NCI-H345 treated with DMSO at 0.1 percent for 48 hours (cell line): ENCODE measurements at regions not wholly inside any gene's neighbourhood (a gene's known extent, or its start where the extent isn't known, plus 50 kb on each side); places are given as distances from the start of the nearest gene placed in this dataset.
A peak's percentile ranks its signal among the peaks of the same experiment; 100 is the strongest.

Experiments used
- DNase-seq: peaks from one replicate; lab custom pipeline; 2025; ENCODE audit not compliant: unreplicated experiment; lab: John Stamatoyannopoulos, UW

DNA sequence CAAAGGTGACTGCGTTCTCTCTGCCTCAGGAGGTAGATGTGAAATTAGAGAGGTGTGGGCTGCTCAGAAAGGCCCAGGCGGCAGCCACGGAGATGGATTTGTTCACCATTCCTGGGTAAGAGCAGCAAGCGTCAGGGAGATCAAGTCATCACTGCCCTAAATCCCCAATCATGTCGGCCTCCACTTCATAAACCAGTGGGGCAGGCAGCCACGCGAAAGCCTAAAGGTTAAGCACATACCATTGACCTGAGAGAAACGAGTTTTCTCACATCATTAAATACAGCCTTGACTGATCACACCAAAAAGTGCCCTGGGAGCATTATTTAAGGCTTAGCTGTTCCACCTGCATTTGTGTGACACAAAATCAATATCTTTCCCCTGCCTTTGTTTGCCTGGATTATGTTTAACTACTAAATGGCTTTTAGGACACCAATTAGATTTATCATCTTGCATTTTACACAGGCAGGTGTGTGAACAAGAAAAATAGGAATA, 50.7 kb upstream of the FOXB1 start:
- DNase-seq = peak; percentile 80

DNA sequence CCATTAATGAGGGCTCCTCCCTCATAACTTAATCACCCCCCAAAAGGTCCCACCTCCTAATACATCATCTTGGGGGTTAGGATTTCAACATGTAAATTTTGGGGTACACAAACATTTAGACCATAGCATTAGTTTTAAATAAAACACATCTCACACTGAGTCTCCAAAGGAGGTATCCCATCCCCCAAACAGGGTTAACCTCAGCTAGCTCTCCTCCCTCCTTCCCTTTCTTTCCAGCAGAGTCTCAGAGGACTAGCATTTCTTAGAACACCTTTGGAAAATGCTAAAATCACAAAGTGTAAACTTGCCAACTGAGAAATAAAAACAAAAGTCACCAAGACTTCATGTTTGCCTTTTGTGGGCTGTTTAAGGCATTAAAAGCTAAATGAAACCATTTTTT, 51.2 kb upstream of the FOXB1 start:
- DNase-seq = no peak

DNA sequence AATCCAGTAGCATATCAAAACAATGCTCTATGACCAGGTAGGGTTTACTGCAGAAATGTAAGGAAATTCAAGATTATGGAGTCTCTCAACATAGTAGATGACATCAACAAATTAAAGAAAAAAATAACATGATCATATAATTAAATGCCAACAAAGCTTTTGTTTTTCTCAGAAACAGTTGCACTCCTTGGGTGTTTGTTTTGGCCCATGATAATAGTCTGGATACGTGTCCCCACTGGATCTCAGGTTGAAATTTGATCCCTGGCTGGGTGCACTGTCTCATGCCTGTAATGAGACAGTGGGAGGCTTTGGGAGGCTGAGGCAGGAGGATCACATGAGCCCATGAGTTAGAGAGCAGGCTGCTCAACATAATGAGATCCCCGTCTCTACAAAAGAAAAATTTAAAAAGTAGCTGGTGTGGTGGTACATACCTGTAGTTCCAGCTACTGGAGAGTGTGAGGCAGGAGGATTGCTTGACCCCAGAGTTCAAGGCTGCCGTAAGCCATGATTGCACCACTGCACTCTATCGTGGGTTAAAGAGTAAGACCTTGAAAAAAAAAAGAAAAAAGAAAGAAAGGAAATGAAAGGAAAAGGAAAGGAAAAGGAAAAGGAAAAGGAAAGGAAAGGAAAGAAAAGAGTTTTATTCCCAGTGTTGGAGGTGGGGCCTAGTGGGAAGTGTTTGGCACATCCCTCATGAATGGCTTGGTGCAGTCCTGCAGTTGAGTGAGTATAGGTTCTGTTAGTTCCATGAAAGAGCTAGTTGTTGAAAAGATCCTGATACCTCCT, 53.3 kb upstream of the FOXB1 start:
- no peak for DNase-seq

DNA sequence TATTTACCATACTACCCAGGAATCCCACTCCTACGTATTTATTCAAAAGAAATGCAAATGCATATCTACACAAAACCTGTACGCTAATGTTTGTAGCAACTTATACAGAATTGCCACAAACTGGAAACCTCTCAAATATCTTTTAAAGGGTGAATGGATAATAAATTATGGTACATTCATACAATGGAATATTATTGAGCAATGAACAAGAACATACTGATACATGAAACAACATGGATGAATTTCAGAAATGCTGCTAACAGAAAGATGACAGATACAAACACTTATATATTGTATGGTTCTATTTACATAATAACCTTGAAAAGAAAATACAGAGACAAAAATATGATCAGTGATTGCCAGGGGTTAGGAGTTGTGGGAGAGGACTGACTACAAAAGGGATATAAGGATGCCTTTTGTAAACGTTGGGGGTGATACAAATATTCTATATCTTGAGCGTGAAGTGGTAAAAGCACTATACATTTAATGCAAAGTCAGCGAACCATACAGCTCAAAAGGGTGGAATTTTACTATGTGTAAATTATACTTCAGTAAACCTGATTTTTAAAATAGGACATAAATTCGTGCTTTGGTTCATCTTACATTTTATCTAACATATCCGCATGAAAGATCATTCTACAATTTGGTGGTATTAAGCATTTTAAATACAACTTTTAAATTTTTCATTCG, 55.0 kb upstream of the FOXB1 start:
- DNase-seq = no peak

DNA sequence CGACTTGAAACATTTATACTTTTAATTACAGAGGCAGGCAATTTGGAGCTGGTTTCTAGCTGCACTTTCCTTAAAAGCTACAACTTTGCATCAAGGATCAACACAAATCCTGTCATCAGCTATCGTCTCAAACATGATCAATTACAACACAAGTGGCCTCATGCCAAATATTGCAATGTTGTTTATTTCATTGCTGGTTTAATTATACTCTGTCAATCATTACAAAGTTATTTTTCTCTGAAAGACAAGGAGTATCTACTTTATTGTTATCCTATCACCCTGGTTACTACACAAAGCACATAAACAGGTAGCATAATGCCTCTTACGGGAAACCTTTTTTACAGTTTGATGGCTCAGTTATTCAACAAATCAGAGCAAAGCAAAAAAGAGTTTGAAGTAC, 58.0 kb upstream of the FOXB1 start:
- DNase-seq = no peak

DNA sequence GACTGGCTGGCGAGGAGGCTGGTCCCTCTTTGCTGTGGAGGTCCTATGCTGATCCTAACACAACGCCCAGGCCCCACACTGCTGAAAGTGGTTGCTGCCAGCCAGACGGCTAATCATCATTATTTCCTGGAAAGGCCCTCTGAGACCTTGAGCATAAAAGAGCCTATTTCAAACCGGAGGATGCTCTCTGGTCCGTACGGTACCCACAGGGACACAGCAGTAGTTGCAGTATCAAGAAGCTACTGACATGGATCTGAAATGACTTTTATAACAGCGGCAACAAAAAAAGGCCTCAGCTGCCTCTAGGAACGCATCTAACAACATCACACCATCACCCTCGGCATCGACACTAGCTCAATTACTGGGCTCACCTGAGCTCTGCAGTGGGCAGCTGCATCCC, 59.1 kb upstream of the FOXB1 start:
- DNase-seq = no peak

DNA sequence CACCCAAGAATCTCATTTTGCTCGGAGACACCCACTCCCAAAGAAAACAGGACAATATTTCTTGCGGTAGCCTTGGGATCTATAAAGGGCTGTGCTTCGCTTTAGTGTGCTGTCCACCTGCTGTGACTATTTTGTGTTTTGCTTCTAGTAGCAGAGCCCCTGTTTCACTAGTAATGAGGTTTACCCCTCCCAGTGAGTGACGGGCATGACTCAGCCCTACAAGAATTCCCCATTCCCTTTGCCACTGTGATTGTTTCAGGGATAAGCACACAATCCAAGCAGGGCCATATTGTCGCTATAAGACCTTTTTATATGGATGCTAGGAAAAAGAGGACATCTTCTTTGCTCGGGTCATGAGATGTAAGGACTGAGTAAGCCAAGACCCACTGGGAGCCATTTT, 62.5 kb upstream of the FOXB1 start:
- no peak for DNase-seq

DNA sequence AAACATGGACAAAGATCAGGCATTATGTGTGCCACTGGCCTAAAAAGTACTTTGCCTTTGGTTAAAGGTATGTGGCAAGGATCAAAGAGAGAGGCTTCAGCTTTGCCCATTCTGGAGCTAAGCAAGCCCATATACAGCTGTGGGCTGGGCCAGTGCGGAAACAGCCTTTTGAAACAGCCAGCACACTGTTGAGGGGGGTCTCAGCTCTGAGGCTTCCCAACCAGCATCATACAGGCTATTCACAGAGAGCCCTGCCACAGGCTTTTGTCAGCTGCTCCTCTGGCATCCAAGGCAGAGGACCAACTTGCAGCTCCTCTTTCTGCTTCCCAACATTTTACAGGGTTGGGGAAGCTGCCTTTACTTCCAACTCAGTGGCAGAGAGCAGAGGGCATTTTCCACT, 63.2 kb upstream of the FOXB1 start:
- DNase-seq = no peak

DNA sequence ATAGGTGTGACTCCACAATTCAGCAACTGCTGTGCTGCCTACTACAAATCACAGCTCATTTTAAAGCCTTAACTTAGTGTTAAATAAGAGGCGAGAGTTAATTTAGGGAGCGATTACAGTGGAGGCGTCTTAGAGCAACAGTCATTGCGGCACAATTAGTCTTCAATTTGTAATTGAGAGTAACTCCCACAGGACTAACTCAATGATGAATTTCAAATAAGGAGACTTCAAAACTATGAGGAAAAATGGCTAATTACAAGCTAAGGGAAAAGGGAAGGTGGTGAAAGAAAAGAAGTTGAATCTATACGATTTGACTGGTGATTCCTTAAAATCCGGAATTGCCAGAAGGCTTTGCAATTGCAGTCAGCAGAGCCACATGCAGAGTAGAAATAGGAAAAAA, 63.7 kb upstream of the FOXB1 start:
- no peak for DNase-seq

DNA sequence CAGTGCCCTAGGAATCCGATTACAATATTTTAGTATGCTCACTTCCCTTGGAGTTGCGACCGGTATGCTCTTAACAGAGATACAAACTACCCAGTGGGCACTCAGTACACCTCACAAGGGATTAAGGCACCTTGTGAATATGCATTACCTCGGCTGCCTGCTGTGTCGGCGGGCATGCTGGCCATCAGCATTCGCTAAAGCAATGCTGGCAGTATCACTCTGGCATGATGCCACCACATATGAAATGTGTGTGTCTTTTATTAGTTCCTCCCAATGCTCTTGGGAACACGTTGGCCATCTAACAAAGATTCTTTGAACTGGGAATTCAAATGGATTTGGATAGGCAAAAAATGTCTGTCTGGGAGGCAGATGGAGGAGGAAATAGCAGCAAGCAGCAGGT, 67.4 kb upstream of the FOXB1 start:
- DNase-seq = peak; percentile 19

DNA sequence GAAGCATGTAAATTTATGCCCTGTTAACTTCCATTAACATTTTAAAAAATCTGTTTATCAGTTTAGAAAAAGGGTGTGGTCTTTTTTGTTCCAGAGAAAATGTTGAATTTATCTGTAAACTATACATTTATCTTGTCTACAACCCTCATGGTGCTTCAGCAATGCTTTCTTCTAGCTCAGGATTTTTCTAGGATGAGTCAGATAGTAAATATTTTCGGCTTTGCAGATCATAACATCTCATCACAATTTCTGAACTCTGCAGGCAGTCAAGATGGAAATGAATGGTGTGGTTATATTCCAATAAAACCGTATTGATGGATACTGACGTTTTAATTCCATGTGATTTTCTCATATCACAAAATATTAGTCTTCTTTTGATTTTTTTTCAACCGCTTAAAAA, 70.5 kb upstream of the FOXB1 start:
- DNase-seq = no peak

DNA sequence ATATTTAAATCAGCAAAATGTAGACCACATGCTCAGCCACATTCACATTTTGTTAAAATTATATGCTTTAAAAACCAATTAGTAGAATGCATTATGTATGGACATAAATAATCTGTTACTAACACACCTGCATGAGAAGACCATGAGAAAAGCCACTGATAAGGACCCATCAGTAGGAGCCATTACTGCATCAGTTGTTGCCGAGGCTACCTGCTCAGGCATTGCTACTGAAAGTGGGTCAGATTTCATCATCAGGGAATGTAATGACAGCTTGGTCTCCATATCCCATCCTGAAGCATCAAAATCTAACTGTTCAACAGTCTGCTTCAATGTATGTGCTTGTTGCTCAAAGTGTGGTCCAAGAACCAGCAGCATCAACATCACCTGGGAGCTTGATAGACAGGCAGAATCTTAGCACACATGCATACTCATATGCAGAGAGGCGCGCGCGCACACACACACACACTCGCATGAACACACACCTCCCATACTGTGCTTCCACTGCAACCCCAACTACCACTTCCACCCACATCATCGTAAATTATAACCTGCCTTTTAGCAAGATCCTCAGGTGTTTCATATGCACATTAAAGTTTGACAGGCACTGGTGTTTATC, 72.4 kb upstream of the FOXB1 start:
- DNase-seq = no peak

DNA sequence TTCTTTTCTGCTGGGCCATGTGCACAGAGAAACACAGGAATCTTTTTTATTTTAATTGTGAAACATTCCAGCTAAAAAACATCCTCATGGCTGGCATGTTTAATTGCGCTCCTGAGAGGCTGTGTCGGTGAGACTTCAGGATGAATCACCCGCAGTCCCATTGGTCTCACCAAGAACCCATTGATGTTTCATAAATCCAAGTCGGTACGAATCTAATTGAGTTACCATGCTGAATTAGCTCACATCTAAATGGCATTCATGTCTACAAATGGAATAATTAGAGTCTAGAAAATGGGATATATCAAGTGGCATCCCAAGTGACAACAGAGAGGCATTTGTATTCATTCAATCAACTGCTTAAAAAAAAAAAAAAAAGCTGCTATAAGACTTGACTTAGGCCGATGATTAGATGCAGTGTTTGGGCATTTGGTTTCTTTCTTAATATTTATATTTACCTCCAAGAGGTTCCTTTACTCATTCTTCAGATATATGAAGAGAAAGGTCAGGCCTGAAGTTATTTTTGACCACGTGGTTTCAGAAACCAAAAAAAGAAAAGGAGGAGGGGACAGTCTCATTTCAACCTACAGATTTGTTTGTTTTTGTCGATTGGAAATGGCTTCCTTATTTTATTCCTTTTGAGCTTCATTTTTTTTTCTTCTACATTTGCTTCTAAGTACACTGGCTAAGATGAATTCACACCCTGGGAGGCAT, 79.1 kb upstream of the FOXB1 start:
- no peak for DNase-seq

DNA sequence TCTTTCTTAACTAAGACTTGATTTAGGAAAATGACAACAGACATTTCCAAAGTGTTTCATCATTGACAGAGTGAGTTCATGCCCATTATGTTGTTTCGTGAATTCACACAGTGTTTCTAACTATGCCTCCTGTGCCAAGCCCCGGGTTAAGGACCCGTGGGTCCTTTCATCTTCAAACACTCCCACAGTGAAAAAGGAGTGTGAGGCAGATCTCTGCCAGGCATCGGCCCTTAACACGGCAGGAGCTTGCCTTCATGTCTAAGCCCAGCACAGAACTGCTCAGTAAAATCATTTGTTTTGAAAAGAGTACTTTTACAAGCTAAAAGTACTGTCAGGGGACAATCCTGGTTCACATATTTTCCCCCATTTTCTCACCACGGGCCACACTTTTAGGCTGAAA, 80.0 kb upstream of the FOXB1 start:
- DNase-seq = no peak

DNA sequence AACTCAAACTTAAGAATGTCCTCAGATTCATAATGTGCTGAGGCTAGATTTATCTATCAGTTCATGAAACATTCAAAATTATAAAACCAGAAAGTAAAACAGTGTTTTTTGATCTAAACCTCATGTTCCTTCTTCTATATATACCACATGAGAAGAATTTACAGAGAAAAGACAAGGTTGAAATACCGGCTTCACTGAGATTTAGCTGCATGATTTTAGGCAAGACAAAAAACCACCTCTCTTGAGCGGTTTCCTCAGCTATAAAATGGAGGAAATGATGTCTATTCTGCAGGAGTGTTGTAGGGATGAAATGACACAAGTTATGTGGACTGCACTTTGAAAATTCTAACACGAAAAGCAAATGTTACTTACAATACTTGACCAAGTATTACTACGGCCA, 80.6 kb upstream of the FOXB1 start:
- DNase-seq = no peak

DNA sequence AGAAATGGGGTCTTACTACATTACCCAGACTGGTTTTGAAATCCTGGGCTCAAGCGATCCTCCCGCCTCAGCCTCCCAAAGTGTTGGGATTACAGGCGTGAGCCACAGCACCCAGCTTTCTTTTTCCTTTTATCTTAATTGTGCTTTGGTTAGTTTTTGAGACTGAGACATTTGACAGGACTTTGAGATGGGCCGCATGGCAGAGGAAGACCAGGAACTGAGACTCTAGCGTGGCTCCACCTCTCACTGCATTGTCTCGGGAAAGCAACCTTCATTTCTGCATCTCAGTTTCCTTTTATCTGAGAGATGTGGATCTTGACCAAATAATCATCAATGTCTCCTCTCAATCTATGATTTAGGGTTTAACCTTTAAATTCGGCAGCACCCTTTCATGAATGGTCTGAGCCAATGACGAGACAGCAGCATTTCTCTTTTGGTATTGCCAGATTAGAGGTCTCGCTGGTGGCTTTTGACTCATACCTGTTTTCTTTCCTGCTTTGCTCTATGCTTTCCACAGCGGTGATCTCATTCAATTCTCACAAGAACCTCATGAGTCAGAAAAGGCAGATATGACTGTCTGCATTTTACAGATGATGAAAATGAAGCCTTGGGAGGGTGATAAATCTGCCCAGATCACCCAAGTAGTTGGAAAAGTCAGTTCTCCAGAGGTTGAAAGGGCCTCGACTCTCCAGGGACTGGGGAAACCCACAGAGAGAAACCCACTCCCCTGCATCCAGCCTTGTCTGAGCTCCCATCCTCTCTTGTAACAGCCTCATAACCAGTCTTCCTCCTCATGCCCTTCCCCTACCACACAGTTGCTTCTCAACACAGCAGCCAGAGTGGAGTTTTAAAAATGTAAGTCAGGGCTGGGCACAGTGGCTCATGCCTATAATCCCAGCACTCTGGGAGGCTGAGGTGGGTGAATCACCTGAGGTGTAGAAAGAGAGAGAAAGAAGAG, 84.8 kb upstream of the FOXB1 start:
- no peak for DNase-seq

DNA sequence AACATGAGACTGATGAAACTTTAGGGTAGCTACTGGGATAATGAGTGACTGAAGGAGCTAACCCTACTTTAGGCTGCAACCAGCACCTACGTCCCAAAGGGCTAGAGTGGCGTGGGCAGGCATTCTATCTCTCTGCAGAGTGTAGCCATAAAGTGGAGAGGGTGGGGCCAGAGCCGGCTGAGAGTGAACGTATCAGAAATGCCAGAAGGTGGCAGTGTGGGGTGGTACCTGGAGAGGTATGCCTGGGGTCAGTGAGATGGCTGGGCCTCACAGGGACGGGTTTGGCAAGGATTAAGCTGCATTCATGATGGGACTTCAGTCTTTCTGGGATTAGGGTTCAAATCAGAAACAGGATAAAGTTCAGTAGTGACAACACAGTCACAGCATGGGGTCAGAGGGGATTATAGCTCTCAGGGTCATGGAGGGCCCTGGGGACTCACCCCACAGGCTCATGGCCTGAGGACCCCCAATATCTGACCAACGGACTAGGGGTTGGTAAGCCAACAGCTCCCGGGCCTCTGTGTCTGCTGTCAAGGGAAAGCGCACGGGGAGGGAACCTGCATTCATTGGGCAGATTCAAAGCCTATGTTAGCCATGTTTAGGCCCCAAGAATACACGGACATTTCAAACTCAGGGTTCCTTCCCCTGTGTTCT, 86.5 kb upstream of the FOXB1 start:
- peak; percentile 55 for DNase-seq

DNA sequence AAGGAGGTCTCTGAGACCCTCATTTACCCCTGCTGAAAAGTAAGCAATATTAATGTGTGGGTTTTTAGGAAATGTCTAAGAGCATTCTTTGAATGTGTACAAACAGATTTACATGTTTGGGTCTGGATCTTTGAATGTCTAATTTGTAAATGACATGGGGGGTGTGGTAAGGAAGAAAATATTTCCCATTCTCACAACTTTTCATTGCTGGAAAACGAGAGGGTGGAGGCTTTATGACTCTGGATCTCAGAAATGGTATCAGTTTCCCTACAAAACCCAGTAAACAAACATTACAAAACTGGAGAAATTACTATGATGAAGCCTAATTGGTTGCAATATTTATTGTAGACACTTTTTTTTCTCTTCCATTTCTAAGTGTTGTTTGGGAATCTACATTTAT, 98.1 kb upstream of the FOXB1 start:
- no peak for DNase-seq

DNA sequence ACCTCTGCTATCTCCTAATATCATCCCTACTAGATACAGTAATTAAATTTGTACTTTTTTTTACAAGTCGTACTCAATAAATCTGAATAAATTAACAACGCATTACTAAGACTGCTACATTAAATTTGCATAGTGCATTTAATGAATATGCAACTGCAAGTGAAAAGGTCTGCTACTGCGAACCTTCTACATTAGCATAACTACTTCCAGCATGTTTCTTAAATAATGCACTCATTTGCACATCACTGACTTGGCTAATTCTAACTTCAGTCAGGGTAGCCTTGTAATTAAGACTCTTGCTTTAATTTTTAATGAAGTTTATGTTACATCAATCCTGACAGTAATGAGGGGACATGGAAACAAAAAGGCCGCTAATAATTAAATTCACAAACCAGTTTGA, 98.9 kb upstream of the FOXB1 start:
- no peak for DNase-seq
